ENCODE measurements at regions not wholly inside any gene's neighbourhood (a gene's known extent, or its start where the extent isn't known, plus 50 kb on each side); places are given as distances from the start of the nearest gene placed in this dataset.

DNA sequence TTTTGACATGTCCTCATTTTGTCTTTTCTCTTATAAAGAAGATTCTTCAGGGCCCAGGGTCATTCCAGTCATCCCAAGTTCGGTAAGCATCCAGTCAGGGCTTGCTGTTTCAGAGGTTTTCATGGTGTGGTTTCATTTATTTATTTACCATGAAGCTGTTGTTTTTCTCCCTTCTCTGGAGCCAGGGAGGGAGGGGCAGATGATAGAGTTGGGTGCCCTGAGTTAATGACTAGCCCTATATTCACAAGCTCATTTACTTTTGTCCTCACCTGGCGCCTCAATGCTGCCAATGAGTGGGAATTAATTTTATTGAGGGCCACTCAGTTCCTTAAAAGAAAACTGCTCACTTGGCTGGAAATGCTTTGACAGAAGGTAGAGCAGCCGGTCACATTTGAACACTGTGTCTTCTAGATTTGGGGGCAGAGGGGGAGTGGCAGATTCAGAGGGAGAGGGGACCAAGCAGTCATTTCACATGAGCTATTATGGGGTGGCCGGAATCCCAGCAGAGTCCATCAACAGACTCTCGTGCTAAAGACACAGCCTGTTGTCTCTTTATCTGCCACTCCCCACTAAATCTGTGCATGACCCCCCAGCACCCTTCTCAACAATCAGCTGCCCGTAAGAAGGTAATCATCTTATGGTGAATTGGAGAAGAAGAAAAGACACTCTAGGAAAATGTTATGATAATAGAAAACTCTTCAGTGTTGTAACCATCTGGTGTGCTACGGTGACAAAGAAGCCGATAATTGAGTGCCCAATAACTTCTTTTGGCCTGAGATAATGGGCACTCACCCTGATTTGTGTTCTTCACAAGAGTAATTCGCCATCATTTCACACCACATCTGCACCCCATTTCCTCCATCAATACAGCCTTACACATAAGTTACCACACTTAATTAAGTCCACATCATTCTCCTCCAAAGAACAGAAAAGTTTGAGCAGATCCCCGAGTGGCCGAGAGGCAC lies 573.5 kb upstream of the JAG1 start:
- no peak for TF ChIP-seq POLR2AphosphoS5 (IDR thresholded peaks at IDR 0.05; ENCODE audit: low read depth, low read length)
- no peak for TF ChIP-seq MIXL1 (CRISPR knock-in tag; IDR thresholded peaks at IDR 0.05)
